ENCODE measurements at regions not wholly inside any gene's neighbourhood (a gene's known extent, or its start where the extent isn't known, plus 50 kb on each side); places are given as distances from the start of the nearest gene placed in this dataset.
"Not testable (repeated sequence)": the region's sequence is repeated elsewhere in the genome, so short reads cannot be mapped to it uniquely, and the experiment has no call there.

DNA sequence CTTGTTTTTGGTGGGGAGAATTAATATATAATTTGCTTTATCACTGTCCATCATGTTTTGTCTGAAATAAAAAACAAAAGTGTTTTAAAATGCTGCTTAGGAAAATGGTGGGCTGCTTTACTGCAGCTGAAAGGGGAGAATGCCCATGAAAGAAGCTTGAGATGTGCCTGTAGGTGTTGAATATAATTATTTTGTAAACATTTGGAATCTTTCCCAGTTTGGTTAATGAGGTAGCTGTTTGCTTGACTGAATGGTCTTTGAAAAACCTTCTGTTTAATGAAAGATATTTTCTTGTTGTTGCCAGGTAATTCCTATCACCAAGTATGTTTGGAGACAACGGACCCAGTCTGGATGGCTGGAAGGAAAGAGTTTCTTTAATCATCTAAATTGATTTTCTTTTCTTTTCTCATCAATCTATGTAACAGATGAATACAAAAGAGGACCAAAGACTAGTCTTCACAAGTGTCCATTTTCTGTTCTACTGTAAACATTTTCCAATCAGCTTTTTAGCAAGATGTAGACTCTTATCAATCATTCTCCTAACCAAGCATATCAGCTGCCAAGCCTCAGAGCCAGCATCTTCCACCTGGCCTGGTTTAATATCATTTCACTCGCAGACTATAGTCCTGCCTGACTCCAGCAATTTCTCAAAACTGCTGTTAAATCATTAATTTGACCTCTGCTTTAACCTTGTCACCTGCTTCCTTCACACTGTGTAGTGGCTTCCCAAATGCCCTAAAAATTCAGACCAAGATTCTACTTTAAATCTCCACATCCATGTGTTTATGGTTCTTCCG lies 441.2 kb upstream of the CHD1 start:
- no peak for DNase-seq

GRCh38 chr5:99368726-99369125 lies 439.9 kb upstream of the CHD1 start:
- no peak for DNase-seq
- TF ChIP-seq GATA1 (IDR thresholded peaks at IDR 0.05; ENCODE audit: low read depth, low read length) (no peak), POLR2A (IDR thresholded peaks at IDR 0.05; ENCODE audit: low read length) (no peak)

More for the DNA sequence above, 441.2 kb upstream of the CHD1 start:
- TF ChIP-seq GATA1 (IDR thresholded peaks at IDR 0.05; ENCODE audit: low read depth, low read length), result no peak
- no peak for TF ChIP-seq POLR2A (IDR thresholded peaks at IDR 0.05; ENCODE audit: low read length)

DNA sequence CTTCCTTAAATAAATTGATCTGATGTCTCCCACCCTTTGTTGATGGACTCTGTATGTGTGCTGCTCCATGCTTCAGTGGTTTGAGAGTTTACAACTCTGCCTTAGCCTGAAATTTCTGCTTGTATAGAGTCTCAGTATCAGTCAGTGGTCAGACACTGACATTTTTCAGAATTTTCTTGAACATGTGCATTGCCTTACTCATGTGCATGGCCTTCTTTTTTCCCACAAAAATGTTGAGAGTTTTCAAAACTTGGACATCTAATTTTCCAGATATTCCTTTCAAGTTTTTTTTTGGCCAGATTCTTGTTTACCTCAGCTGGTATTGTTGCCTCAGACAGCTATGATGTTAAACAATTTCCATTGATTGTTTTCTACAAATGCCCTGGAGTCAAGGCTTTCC lies 427.1 kb upstream of the CHD1 start:
- TF ChIP-seq POLR2A (IDR thresholded peaks at IDR 0.05; ENCODE audit: low read length) (no peak), GATA1 (IDR thresholded peaks at IDR 0.05; ENCODE audit: low read depth, low read length) (no peak)
- no peak for DNase-seq

GRCh38 chr5:99349787-99350186 lies 421.0 kb upstream of the CHD1 start:
- no peak for TF ChIP-seq POLR2A (IDR thresholded peaks at IDR 0.05; ENCODE audit: low read length)
- TF ChIP-seq GATA1 (IDR thresholded peaks at IDR 0.05; ENCODE audit: low read depth, low read length), result no peak
- DNase-seq, result no peak

DNA sequence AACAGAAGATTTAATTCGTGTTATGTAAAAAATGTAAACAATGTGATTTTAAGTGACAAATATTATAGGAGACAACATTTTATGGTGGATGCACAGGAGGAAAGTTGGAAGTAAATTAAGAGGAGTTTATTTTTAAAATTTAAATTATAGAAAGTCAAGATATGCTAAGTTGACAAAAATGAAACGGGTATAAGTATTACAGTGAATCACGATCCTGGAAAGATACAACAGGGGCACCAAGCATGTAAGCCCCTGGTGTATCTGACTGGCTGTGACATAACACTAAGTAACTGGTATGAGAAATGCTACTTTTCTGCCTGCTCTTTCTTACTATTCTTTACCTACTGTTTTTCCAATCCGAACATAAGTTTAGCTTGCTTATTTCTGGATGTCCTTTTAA lies 419.8 kb upstream of the CHD1 start:
- TF ChIP-seq GATA1 (IDR thresholded peaks at IDR 0.05; ENCODE audit: low read depth, low read length) (no peak), POLR2A (IDR thresholded peaks at IDR 0.05; ENCODE audit: low read length) (no peak)
- no peak for DNase-seq

DNA sequence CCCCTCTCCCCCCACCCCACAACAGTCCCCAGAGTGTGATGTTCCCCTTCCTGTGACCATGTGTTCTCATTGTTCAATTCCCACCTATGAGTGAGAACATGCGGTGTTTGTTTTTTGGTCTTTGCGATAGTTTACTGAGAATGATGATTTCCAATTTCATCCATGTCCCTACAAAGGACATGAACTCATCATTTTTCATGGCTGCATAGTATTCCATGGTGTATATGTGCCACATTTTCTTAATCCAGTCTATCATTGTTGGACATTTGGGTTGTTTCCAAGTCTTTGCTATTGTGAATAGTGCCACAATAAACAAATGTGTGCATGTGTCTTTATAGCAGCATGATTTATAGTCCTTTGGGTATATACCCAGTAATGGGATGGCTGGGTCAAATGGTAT lies 411.0 kb upstream of the CHD1 start:
- DNase-seq, result not testable (repeated sequence)

GRCh38 chr5:99334936-99335335 lies 406.1 kb upstream of the CHD1 start:
- DNase-seq, result no peak
- TF ChIP-seq POLR2A (IDR thresholded peaks at IDR 0.05; ENCODE audit: low read length), result no peak
- TF ChIP-seq GATA1 (IDR thresholded peaks at IDR 0.05; ENCODE audit: low read depth, low read length), result no peak

DNA sequence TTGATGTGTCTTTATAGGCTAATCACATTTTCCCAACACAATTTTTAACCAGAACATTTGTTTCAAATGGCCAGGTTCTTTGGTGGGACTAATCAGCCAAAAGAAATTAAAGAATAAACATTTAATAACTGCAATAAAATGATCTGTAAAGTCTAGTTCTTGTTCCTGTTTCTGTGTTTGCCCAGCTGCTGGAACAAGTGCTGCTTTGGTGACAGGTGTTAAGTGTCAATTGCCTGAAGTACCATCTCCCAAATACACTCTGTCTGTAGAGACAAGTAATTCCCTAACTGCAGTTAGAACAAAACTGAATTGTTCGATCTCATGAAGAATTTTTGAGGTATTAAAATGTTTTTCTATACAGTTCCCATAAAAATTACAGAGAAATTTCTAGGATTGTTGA lies 402.3 kb upstream of the CHD1 start:
- DNase-seq, result no peak
- TF ChIP-seq GATA1 (IDR thresholded peaks at IDR 0.05; ENCODE audit: low read depth, low read length), result no peak
- no peak for TF ChIP-seq POLR2A (IDR thresholded peaks at IDR 0.05; ENCODE audit: low read length)

- DNase-seq, result no peak
- TF ChIP-seq POLR2A (IDR thresholded peaks at IDR 0.05; ENCODE audit: low read length) (no peak), GATA1 (IDR thresholded peaks at IDR 0.05; ENCODE audit: low read depth, low read length) (no peak)
Measured at GRCh38 chr5:99320436-99320835, 391.6 kb upstream of the CHD1 start.

GRCh38 chr5:99317136-99317535 lies 388.3 kb upstream of the CHD1 start:
- TF ChIP-seq GATA1 (IDR thresholded peaks at IDR 0.05; ENCODE audit: low read depth, low read length), result no peak

GRCh38 chr5:99316484-99316883 lies 387.7 kb upstream of the CHD1 start:
- TF ChIP-seq POLR2A (IDR thresholded peaks at IDR 0.05; ENCODE audit: low read length) (no peak), GATA1 (IDR thresholded peaks at IDR 0.05; ENCODE audit: low read depth, low read length) (no peak)
- no peak for DNase-seq

More at GRCh38 chr5:99317136-99317535, 388.3 kb upstream of the CHD1 start:
- DNase-seq, result no peak

- DNase-seq, result no peak
- TF ChIP-seq POLR2A (IDR thresholded peaks at IDR 0.05; ENCODE audit: low read length) (no peak), GATA1 (IDR thresholded peaks at IDR 0.05; ENCODE audit: low read depth, low read length) (no peak)
Measured at GRCh38 chr5:99315413-99316183, 386.8 kb upstream of the CHD1 start.

- no peak for DNase-seq
Measured at GRCh38 chr5:99314721-99315120, 385.9 kb upstream of the CHD1 start.

DNA sequence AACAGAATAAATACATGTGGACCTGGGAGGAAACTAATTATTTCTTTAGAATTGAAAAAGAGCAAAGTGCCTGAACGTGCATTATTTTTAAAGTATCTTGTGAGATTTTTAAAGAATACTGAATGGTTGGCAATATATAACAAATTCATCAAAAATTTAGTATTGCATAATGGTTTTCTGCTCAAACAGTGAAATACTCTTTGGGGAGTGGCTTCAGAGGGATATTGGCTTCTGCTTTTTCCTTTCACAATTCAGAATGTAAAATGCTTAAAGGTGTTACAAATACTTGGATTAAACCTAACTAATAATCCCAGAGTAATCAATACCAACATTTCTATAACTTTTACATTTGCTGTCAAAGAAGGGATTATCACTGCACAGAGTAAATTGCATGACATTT lies 379.3 kb upstream of the CHD1 start:
- TF ChIP-seq GATA1 (IDR thresholded peaks at IDR 0.05; ENCODE audit: low read depth, low read length), result no peak
- no peak for TF ChIP-seq POLR2A (IDR thresholded peaks at IDR 0.05; ENCODE audit: low read length)
- DNase-seq, result no peak

More at GRCh38 chr5:99314721-99315120, 385.9 kb upstream of the CHD1 start:
- no peak for TF ChIP-seq GATA1 (IDR thresholded peaks at IDR 0.05; ENCODE audit: low read depth, low read length)
- TF ChIP-seq POLR2A (IDR thresholded peaks at IDR 0.05; ENCODE audit: low read length), result no peak

DNA sequence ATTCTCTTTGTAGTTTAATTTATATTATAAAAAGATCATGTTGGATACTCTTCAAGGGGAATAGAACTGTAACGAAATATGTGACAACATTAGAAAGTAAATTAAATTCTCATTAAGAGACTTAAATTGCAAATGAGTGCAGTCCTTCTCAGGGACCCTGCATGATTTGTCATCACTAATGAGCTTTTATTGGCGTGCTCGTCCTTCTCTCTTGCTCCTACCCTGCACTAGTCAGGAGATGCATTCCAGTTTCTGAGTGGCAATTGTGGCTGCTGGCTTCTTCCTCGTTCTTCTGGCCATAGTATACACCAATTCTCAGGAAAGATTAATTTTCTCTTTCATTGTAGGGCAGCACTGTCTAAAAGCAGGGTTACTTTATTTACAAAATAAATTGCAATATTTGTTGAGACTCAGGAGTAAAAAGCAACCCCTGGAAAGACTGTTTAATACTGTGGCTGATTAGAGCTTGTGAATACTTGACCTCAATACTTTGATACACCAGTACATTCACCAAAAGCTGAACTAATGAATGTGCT lies 376.3 kb upstream of the CHD1 start:
- DNase-seq, result no peak

More for the DNA sequence above, 376.3 kb upstream of the CHD1 start:
- TF ChIP-seq GATA1 (IDR thresholded peaks at IDR 0.05; ENCODE audit: low read depth, low read length) (no peak), POLR2A (IDR thresholded peaks at IDR 0.05; ENCODE audit: low read length) (no peak)

All from erythroblast (primary cell).